MM.1S (cell line): ENCODE measurements at regions not wholly inside any gene's neighbourhood (a gene's known extent, or its start where the extent isn't known, plus 50 kb on each side); places are given as distances from the start of the nearest gene placed in this dataset.

Experiments
- CTCF ChIP-seq: fragments of 300-600 bp; sonication (generic); IDR thresholded peaks from 2 replicates; pipeline ENCODE4 v1.5.1; 2016; ENCODE audit warnings: antibody characterized with exemption, low read length, mixed read lengths
- EZH2 ChIP-seq: fragments of 300-600 bp; sonication (generic); optimal IDR thresholded peaks from 2 replicates; pipeline ENCODE3; 2017; ENCODE audit warnings: low read depth, mild to moderate bottlenecking, antibody characterized with exemption, low read length, mixed read lengths

DNA sequence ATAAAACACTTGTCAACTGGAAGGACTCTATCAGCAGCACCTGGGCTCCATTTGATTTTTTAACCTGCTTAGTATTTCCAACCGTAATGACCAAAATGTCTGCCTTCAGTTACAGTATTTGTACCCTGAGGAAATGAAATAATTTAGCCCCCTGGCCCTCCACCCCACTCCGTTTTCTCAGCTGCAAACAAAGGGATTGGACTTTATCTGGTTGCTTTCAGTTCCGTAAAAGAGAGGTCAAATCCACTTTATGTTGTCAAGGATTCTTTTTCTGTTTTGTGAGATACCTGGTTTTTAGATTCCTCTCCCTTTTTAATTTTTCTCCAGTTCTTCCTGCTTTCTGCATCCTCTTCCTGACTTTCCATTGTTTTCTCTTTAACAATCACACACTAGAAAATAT, 64.4 kb upstream of the BMP2 start:
- TF ChIP-seq CTCF: no peak
- no peak for TF ChIP-seq EZH2
